K562 (cell line): ENCODE measurements at regions not wholly inside any gene's neighbourhood (a gene's known extent, or its start where the extent isn't known, plus 50 kb on each side); places are given as distances from the start of the nearest gene placed in this dataset.

Experiments used
- ATAC-seq: fragments of 200-7000 bp; cut with Tn5 transposase; 3 replicates; pipeline ENCODE4 v1.9.1; 2020; ENCODE audit warnings: moderate library complexity
- BruUV-seq: library from RNA; stranded (reverse); fragments of 400-500 nt; replicated peaks from 2 replicates; lab custom pipeline; 2021; lab: Mats Ljungman, UMichigan
- CTCF ChIA-PET: fragments of 300-600 bp; formaldehyde crosslinking; extraction: SDS; loops from one replicate; lab custom pipeline; 2021; ENCODE audit warnings: low intra/inter-chr PET ratio; lab: Yijun Ruan, JAX
- POLR2A ChIA-PET: fragments of 300-600, 350-650 bp; sonication (Branson Sonifier 250); formaldehyde crosslinking; extraction: SDS; loops from one replicate; lab custom pipeline; 2021; ENCODE audit warnings: antibody characterized with exemption, inconsistent platforms; lab: Yijun Ruan, JAX
- DNase-seq, 4 experiments: peaks; one replicate each; pipeline versions ENCODE4 v3.0.0 to v3.0.0-alpha.2; 2011 to 2018; ENCODE audit warnings: low spot score in 3 of 4, mixed read lengths in 3 of 4; ENCODE audit errors: extremely low read depth in 1 of 4
- FAIRE-seq: peaks from 2 replicates; lab custom pipeline; 2011; peaks lifted over from hg19 to GRCh38; lab: Jason Lieb, UNC
- H2AFZ ChIP-seq: 2 replicates; pipeline ENCODE4 v1.6.0; 2011; ENCODE audit warnings: low read depth, low read length, control low read depth, inconsistent platforms
- H3K27ac ChIP-seq: fragments of 200-600 bp; 3 replicates; pipeline ENCODE4 v1.8.0; 2011; ENCODE audit warnings: low read depth, mild to moderate bottlenecking, control low read depth, inconsistent platforms, low read length, moderate library complexity, mixed read lengths; ENCODE audit errors: extremely low read depth
- H3K27me3 ChIP-seq, 2 experiments: fragments of 300-600 bp in 1 of 2; 2 replicates in 1 of 2; 3 replicates in 1 of 2; pipeline versions ENCODE4 v1.6.0 to v1.8.0; 2011; ENCODE audit warnings: inconsistent platforms in 2 of 2, low read length in 2 of 2, mild to moderate bottlenecking in 1 of 2, mixed read lengths in 1 of 2, moderate library complexity in 1 of 2; ENCODE audit not compliant: control insufficient read depth in 2 of 2, insufficient read depth in 2 of 2
- H3K36me3 ChIP-seq: fragments of 300-600 bp; 3 replicates; pipeline ENCODE4 v1.8.0; 2011; ENCODE audit warnings: mild to moderate bottlenecking, low read length, inconsistent platforms; ENCODE audit not compliant: control insufficient read depth, insufficient read depth
- H3K4me1 ChIP-seq, 2 experiments: fragments of 200-600 bp in 1 of 2; replicated peaks in 1 of 2; 2 replicates in 1 of 2; 3 replicates in 1 of 2; pipeline versions ENCODE4 v1.5.1 to v1.8.0; 2011; ENCODE audit warnings: inconsistent platforms in 2 of 2, low read length in 2 of 2, mild to moderate bottlenecking in 1 of 2, mixed read lengths in 1 of 2, moderate library complexity in 1 of 2; ENCODE audit not compliant: control insufficient read depth in 2 of 2, insufficient read depth in 2 of 2
- H3K4me2 ChIP-seq: 2 replicates; pipeline ENCODE4 v1.6.1; 2011; ENCODE audit warnings: low read length, control low read depth, inconsistent platforms, mixed read lengths; ENCODE audit not compliant: insufficient read depth
- H3K4me3 ChIP-seq: fragments of 200-600 bp; sonication (generic), shearing (Covaris generic); 2 replicates; pipeline ENCODE4 v1.5.1; 2016; ENCODE audit warnings: control low read depth, inconsistent platforms
- H3K79me2 ChIP-seq: fragments of 200-600 bp; 3 replicates; pipeline ENCODE4 v1.8.0; 2011; ENCODE audit warnings: low read length, inconsistent platforms; ENCODE audit not compliant: control insufficient read depth, insufficient read depth
- H3K9ac ChIP-seq, 2 experiments: 2 replicates each; pipeline versions ENCODE4 v1.6.0 to v1.6.1; 2011; ENCODE audit warnings: low read depth in 2 of 2, low read length in 2 of 2, control low read depth in 1 of 2, inconsistent platforms in 1 of 2, mild to moderate bottlenecking in 1 of 2, mixed read lengths in 1 of 2; ENCODE audit not compliant: insufficient read depth in 1 of 2
- H3K9me1 ChIP-seq: one replicate; pipeline ENCODE4 v1.6.0; 2011; ENCODE audit warnings: inconsistent platforms, mild to moderate bottlenecking, low read length, moderate library complexity; ENCODE audit not compliant: control insufficient read depth, insufficient read depth
- H3K9me3 ChIP-seq: replicated peaks from 2 replicates; pipeline ENCODE4 v1.5.1; 2011; ENCODE audit warnings: low read depth, low read length, inconsistent platforms; ENCODE audit not compliant: control insufficient read depth, insufficient read depth
- H4K20me1 ChIP-seq: replicated peaks from 2 replicates; pipeline ENCODE4 v1.6.1; 2011; ENCODE audit warnings: low read length, inconsistent platforms, mixed read lengths; ENCODE audit not compliant: control insufficient read depth, insufficient read depth
- CREB3L1 ChIP-seq: fragments of 450-650 bp; IDR thresholded peaks from 2 replicates; pipeline ENCODE4 v1.6.1; 2014; ENCODE audit warnings: low read depth, mild to moderate bottlenecking, moderate library complexity, borderline replicate concordance
- E2F1 ChIP-seq: sonication (generic); formaldehyde crosslinking; IDR thresholded peaks from 2 replicates; pipeline ENCODE4 v1.8.1; 2023; ENCODE audit warnings: mild to moderate bottlenecking, missing genetic modification reagents, moderate library complexity
- HES1 ChIP-seq: fragments of 450-650 bp; IDR thresholded peaks from 2 replicates; pipeline ENCODE4 v1.6.1; 2016; ENCODE audit warnings: low read depth, mild to moderate bottlenecking, moderate library complexity
- MTA1 ChIP-seq: fragments of 450-650 bp; IDR thresholded peaks from 2 replicates; pipeline ENCODE4 v1.6.1; 2017; ENCODE audit warnings: borderline replicate concordance
- NR4A1 ChIP-seq, 2 experiments: fragments of 250-450 bp in 1 of 2; fragments of 450-650 bp in 1 of 2; sonication (Bioruptor Pico) in 1 of 2; IDR thresholded peaks; 2 replicates each; pipeline versions ENCODE4 v1.4.0 to v1.6.1; 2016 to 2020; ENCODE audit warnings: mild to moderate bottlenecking in 2 of 2, missing compliant biosample characterization in 1 of 2, missing genetic modification characterization in 1 of 2, moderate library complexity in 1 of 2
- TAF7 ChIP-seq: fragments of 450-650 bp; IDR thresholded peaks from 2 replicates; pipeline ENCODE4 v1.6.1; 2016; ENCODE audit warnings: missing genetic modification characterization, missing compliant biosample characterization
- XRCC4 ChIP-seq: IDR thresholded peaks from one replicate; pipeline ENCODE4 v1.6.1; 2011; ENCODE audit not compliant: insufficient read depth, insufficient read length; ENCODE audit errors: extremely low read depth
- WGBS: fragments of 100-300 bp; shearing (Covaris generic); methylation state at CpG from one replicate; pipeline ENCODE4 v1.1.6; 2016; ENCODE audit warnings: low coverage, mixed read lengths; ENCODE audit not compliant: insufficient coverage; ENCODE audit errors: missing lambda C conversion rate; 5-methylcytosine and 5-hydroxymethylcytosine counted together
- in situ Hi-C: fragments of 300-500 bp; cut with MboI; formaldehyde crosslinking; loops from 4 replicates; pipeline ENCODE4 v1.15.0; 2018; ENCODE audit warnings: inconsistent platforms, mixed read lengths
- intact Hi-C: fragments of 100-400 bp; cut with micrococcal nuclease; formaldehyde crosslinking; loops from 2 replicates; pipeline ENCODE4 v1.14.2; 2022

- no peak for TF ChIP-seq XRCC4
- TF ChIP-seq, all 486 proteins: peak for 0
- Histone ChIP-seq H3K9me1 (no peaks in the 10 kb centered on the region), H3K4me2 (no peak overlapping the region), H3K27ac (no peak overlapping the region), H3K27me3 (0 out of 5 replicates have a peak, but pooled peaks cover 0 to 4% of the 10 kb centered on the region in 2 experiments), H4K20me1 (no peaks in the 10 kb centered on the region), H3K36me3 (no peaks in the 10 kb centered on the region), H3K4me1 (no peaks in the 10 kb centered on the region), H3K4me3 (no peak overlapping the region), H3K9me3 (no peaks in the 10 kb centered on the region), H3K79me2 (no peaks in the 10 kb centered on the region), H2AFZ (no peak overlapping the region), H3K9ac (no peak overlapping the region)
- POLR2A ChIA-PET, result no interaction called here
- WGBS, result 0% methylated on average over 1 of the region's 3 CpGs
- BruUV-seq, result no TSS peak
- in situ Hi-C loops (no loop called here), intact Hi-C loops (no loop called here)
- CTCF ChIA-PET, result no interaction called here
- FAIRE-seq (no peak), DNase-seq (no peak), ATAC-seq (no peak)
Observed at GRCh38 chr10:130928306-130928705, 383.2 kb downstream of the TCERG1L start.

- Histone ChIP-seq H3K27me3 (peaks cover 0 to 4% of the 10 kb centered on the region in 2 experiments; a peak in 1 of 5 replicates), H3K9ac (no peak overlapping the region), H3K4me1 (no peaks in the 10 kb centered on the region), H3K9me3 (no peaks in the 10 kb centered on the region), H3K36me3 (no peaks in the 10 kb centered on the region), H3K4me2 (no peak overlapping the region), H3K79me2 (no peaks in the 10 kb centered on the region), H4K20me1 (no peaks in the 10 kb centered on the region), H3K27ac (no peak overlapping the region), H3K4me3 (no peak overlapping the region), H2AFZ (no peak overlapping the region), H3K9me1 (no peaks in the 10 kb centered on the region)
- FAIRE-seq (no peak), ATAC-seq (no peak), DNase-seq (no peak)
- in situ Hi-C loops, result no loop called here
- intact Hi-C loops, result no loop called here
- BruUV-seq, result no TSS peak
- ChIA-PET POLR2A (no interaction called here), CTCF (no interaction called here)
- WGBS, result 0% methylated on average over 10 of the region's 17 CpGs
- no peak for TF ChIP-seq E2F1 (CRISPR knock-in tag)
- no peak for TF ChIP-seq CREB3L1
- TF ChIP-seq NR4A1 (CRISPR knock-in tag; IDR thresholded peaks at IDR 0.05), result no peak
- no peak for TF ChIP-seq NR4A1 (tag; IDR thresholded peaks at IDR 0.05)
- no peak for TF ChIP-seq TAF7 (tag)
- no peak for TF ChIP-seq HES1
- no peak for TF ChIP-seq MTA1
Observed at GRCh38 chr10:130929422-130930325, 381.8 kb downstream of the TCERG1L start.
